A172 (cell line): ENCODE measurements at regions not wholly inside any gene's neighbourhood (a gene's known extent, or its start where the extent isn't known, plus 50 kb on each side); places are given as distances from the start of the nearest gene placed in this dataset.
"Not testable (repeated sequence)": the region's sequence is repeated elsewhere in the genome, so short reads cannot be mapped to it uniquely, and the experiment has no call there.

Experiments used
- DNase-seq: peaks from one replicate; pipeline ENCODE4 v3.0.0-alpha.2; 2015; ENCODE audit warnings: low spot score

DNA sequence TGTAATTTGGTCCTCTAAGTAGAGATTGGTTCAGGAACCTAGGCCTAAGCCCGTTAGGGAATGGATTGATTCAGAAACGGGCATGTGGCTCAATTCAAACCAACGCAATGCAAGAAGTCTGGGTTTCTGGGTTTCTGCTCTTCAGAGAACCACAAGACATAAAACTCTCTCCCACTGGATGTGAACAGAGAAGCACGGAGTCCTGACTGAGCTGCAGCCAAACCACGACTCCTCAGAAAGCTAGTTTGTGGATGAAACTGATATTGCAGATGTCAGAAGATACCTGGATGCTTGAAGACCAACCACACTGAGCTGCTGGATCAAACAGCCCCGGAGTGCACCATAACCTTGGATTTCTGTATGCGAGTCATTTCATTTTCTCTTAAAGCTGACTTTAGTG is 50.0 kb downstream of the SOD2 start:
- DNase-seq, result no peak

DNA sequence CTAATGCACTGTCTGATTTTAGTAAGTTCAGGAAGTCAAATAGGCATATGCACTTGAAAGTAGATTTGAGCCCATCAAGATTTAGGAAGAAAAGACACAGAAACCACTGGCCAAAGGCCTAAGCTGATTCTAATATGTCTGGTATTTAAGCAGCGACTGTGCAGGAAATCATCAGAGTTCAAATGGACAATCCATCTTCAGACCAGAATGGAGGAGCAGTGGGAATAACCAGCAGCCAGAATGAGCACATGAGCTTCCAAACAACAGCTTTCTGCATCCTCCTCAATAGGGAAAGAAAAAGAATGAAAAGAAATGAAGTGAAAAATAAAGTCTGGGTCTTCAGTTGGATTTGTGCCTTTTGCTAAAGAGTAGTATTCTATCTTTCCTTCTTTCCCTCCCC is 50.6 kb downstream of the SOD2 start:
- DNase-seq, result no peak

DNA sequence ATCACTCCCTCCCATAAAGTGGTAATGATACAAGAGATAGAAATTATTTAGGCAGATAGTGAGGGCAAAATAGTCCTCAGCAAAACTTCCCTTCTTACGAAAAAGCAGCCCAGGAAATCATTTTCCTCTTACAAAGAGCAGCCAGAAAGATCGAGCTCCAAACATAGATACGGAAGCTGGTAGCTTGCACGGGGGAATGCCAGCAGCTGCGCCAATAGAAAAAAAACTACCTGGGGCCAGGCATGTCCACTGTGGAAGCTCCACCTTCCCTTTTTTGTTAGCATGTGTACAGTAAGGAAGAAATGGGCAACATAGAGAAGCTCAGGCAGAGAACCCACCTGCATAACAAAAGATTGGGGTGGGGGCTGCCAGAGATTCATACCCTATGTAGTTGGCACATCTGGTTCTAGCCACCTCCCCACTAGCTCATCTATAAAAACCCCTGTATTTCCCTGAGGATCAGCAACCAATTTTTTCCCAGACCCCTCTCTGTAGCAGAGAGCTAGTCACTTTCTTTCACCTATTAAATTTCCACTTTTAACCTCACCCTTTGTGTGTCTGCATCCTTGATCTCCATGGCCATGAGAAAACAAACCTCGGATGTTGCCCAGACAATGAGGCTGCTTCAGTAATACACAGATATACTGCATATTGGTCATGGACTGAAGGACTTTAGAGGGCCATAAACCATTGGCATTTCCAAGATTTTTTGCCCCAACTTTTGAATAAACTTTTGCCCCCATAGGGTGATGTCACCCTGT is 52.1 kb downstream of the SOD2 start:
- DNase-seq, result no peak

DNA sequence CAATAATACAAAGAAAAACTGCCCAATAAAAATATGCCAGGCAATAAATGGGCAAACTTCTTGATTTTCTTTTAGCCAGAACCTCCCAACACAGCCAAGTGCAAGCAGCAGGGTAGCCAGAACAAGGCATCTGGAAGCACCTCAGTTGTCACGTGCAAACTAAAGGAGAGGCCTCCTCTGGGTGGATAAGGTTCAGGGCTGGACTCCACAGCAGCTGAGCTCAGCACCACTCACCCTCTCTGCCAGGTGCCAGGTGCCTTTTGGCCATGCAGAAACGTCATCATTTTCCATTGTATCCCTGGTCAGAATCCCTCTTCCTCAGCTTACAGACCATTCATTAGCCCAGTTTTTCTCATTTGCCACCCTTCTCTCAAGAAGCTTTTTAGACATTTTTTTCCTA is 52.7 kb downstream of the SOD2 start:
- no peak for DNase-seq

DNA sequence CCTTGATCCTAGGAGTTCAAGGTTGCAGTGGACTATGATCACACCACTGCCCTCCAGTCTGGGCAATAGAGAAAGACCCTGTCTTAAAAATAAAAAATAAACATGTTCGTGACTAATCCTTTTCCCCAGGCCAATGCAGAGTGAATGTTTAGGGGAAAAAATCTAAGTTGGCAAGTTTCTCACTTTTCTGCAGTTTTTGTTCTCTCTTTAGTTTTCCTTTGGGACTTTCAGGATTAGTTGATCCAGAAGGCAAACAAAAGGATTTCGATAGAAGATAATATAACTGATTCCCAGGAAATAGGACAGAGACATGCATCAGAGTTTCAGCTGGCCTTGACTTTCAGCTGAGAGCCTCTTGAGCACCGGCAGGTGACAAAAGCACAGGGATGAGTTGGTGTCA is 53.3 kb downstream of the SOD2 start:
- DNase-seq, result no peak

DNA sequence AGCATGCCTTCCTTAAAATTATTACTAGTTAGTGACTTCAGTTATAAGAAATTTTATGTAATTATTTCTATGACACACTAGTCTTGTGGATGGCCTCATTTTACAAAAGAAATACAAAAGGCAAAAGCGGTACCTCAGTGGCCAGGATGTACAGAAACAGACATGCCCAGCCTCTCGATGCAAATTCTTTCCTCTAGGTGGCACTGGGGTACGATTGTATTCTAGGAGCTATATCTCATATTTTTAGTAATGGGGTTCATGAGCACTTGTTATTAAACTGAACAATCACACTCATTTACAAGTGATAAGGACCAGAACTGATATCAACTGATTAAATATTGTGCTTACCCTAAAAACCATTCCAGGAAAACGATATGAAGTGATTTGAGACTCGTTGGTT is 59.8 kb downstream of the SOD2 start:
- DNase-seq, result peak; percentile 10

DNA sequence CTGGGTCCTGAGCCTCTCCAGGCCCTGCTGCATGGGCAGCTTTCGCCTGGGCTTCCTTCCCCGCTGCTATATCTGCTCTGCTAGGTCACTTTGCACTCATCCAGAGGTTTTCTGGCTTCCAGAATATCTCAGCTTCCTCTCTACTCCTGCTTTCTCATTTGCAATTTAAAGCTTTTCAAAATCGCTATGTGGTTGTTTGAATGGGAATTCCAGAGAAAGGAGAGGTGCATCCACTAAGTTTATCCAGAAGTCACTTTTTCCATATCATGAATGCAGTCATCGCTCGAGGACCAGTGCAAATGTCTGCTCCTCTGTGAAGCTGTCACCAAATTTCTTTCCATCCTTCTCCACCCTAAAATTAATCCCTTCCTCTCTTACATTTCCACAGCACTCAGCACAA is 61.2 kb downstream of the SOD2 start:
- DNase-seq, result no peak

DNA sequence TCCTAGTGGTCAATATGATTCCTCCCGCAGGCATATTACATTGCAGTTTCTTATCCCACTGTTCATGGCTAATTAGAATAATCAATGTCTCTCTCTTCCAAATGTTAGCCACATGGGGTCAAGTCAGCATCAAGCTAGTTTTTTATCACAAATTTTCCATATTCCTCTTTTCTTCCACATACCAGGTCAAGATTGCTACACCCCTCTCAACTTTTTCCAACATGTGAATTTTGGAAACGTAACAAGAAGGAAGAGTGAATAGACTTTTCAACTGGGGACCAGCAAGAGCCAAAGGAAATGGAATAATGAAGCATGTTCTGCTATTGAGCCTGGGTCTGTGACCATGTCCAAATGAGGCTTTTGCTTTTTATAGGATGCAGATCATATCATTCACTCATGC is 65.1 kb downstream of the SOD2 start:
- no peak for DNase-seq

DNA sequence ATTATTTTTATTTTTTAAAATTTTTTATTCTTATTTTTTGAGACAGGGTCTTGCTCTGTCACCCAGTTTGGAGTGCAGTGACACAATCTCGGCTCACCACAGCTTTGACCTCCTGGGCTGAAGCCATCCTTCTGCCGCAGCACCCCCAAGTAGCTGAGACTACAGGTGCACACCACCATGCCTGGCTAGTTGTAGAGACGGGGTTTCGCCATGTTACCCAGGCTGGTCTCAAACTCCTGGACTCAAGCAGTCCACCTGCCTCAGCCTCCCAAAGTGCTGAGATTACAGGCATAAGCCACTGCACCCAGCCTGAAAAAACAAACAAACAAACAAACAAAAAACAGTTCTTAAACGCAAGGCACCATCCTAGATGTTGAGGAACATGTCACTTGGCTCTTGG is 66.5 kb downstream of the SOD2 start:
- DNase-seq, result not testable (repeated sequence)

DNA sequence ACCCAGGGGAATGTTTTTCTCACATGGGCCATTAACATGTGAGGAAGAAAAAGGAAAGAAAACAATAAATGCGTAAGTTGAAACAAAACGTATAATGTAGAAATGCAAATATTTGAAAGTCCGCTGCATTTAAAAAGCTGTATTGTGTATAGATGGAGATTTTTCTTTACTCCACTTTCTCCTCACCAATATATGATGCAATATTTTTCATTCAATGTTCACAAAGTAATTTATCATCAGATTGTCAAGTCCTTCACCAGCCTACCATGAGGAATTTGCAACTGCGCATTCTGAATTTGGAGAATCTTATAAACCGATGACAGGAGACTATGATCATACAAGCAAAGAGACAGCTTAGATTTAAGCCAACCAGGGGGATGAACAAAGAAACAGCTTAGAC is 69.9 kb downstream of the SOD2 start:
- DNase-seq, result no peak

DNA sequence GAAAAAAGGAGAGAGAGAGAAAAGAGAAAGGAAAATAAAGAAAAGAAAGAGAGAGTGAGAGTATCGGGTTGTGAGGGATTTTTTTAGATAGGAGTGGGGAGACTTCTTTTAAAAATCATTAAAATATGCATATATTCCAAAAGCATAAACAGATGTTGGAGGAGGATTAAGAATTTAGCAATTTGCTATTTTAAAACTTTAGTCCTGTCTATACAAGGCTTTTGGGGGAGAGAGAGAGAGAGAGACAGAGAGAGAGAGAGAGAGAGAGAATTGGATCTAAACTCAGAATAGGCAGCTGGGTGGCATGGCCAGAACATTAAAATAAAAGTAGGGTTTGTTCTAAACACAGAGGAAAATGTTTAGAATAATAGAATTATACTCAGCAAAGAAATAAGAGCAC is 72.1 kb downstream of the SOD2 start:
- DNase-seq, result no peak

DNA sequence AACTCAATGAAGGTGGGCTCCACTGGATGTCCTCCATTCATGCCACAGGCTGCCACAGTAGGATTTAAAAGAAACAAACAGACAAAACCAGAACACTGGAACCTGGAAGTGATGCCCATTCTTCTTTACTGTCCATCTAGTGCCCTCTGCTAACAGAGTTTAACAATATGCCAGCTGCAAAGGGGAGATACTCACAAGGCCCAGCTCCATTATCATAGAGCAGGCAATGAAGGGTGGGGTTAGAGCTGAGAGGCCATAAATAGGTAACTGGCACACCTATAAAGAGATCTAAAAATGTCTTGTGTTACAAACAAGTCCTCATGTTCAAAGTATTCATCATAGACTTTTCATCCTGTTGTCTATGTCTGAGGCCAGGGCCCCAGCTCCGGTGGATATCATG is 75.6 kb downstream of the SOD2 start:
- DNase-seq, result no peak

DNA sequence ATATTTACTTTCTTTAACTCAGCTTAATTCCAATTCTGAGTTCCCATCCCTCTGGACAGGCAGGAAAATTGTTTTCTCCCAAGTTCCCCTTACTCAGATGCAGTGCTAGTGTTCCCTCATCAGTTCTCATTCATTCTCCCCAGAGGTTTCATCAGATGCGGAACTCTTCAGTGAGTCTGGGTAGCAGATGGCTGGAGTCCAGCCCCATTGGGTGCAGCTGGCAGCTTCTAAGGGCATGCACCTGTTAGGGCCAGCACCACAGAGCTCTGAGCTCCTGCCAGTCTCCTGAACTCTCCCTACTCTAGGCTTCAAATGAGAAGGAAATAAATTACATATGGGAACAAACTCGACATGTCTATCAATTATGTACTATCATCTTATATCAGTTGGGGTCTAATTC is 76.6 kb downstream of the SOD2 start:
- DNase-seq, result no peak

DNA sequence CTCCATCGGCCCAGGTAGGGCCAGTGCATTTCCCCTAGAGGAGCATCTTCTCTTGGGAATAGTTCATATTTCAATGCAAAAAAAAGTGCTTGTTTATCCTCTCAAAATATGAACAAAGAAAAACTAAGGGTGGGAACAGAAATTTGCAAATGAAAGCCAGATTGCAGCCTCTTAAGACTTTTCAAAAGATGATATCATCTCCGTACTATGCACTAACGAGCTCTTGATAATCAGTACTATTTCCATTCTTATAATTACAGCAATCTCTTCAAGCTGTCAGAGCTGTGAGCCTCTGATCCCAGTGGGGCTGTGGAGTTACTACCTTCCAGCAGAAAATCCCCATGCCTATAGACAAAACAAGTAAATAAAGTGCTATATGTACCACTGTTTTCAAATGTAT is 77.1 kb downstream of the SOD2 start:
- DNase-seq, result no peak

DNA sequence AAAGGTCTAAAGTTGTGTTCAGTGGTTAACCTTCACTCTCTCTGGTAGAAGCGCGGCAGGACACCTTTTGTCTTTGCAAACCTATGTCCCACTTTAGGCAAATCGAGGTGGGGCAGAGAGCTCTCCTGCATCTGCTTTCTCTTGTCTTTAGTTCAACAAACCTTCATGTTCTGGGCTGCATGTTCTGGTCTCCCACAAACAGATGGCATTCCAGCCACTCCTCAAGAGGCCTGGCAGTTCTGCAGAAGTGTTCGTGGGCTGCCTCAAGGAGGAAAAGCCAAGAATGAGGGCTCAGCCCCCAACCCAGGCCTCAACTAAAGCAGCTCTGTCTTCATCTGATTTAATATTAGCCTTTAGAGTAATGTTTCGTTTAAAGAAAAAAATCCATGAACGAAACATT is 82.2 kb downstream of the SOD2 start:
- DNase-seq, result no peak

DNA sequence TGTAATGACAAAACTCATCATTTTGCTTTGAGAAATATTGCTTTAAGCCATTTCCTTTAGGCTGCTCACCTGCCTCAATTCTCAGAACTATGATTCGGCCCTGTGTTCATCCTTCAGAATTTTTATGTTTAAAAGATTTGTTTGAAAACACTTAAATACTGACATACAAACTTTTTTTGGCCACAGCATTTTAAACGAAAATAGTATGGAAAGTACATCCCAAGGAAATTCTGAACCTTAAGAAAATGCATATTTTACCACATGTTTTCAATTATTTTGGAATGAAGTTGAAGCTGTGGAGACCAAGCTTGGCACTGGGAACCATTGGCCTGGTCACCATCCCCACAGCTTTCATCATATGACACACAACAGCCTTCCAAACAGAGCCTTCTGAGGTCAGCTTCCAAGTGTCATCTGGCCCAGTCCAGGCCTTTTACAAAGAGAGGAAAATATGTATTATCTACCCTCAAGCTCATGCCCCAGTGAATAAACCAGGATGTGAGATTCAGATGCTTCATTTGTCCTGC is 83.3 kb downstream of the SOD2 start:
- DNase-seq, result no peak

DNA sequence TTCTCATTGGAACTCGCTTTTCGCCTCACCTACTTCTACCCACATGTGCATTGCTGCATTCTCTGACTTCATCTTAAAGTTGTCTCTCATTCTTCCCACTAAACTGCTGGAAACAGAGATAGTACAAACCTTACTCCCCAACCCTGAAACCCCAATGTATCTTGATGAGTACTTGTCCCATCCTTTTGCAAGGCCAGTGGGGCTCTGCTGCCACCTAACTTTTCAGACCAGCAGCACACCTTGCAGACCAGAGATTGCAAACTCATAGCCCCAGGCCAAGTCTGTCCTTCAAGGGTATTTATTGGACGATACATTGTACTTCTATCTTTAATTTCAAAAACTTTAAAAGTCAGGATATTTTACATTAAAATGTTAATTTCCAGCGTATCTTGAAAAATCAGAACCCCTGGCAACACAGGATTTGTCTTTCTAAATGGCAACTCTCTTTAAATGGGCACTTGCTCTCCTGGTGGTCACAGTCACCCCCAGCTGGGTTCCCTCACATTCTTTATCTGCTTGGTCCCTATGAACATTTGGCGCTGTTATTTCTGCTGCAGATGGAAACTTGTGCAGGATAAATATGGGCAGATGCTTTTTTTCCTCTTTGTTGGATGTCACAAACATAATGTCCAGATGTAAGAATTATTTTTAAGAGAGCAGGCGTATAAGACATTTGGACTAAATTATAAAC is 83.9 kb downstream of the SOD2 start:
- DNase-seq, result peak; percentile 5

DNA sequence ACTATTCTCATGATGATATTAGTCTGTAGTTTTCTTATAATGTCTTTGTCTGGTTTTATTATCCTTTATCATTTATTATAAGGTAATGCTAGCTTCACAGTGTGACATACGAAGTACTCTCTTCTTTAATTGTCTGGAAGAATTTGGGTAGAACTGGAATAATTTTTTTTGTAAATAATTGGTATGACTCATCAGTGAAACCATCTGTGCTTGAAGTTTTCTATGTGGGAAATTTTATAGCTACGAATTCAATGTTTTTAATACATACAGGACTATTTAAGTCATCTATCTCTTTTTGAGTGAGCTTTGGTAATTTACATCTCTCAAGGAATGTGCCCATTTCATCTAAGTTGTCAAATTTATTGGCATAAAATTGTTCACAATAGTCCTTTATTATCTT is 86.3 kb downstream of the SOD2 start:
- DNase-seq, result no peak

DNA sequence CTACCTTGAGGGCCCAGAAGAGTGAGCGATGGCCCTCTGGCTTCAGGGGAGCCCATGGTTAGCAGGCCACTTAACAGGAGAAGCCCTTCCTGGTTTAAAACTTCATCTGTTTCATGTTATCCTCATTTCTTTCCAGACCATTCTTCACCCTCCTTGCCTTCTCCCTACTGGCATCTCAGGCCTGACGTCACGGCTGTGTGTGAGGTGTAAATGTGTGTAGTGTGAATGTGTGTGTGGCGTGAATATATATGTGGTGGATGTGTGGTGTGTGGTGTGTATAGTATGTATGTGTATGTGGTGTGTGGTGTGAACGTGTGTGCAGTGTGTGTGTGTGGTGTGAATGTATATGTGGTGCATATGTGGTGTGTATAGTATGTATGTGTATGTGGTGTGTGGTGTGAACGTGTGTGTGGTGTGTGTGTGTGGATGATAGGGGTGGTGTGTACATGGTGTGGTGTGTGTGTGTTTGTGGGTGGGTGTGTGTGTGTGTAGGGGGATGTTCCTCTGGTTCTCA is 88.5 kb downstream of the SOD2 start:
- no peak for DNase-seq

DNA sequence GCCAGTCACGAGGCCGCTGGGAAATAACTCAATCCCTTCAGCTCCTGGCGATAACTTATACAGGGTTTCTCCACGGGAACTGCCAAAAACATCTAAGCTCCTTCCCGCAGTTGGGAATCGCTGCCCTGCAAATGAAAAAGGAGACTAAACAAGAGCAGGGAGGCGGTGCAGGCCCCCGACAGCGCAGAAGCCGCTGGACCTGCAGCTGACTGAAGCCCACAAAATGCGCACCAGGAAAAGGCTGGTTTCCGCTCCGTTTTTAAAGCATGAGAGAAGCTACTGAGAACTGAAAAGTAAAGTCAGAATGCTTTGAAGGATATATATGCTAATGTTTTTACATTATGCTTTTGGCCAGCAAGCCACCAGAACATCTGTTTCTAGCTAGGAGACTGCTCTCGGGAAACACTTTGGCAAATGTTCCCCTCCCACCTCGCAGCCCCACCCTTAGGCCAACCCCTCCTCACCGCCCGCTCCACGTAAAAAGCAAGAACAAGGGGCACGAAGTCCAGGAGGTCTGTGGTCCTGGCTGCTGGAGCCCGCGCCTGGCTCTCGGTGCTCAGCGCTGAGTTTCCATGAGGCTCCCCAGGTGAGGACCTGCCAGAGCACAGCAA is 90.5 kb downstream of the SOD2 start:
- no peak for DNase-seq

DNA sequence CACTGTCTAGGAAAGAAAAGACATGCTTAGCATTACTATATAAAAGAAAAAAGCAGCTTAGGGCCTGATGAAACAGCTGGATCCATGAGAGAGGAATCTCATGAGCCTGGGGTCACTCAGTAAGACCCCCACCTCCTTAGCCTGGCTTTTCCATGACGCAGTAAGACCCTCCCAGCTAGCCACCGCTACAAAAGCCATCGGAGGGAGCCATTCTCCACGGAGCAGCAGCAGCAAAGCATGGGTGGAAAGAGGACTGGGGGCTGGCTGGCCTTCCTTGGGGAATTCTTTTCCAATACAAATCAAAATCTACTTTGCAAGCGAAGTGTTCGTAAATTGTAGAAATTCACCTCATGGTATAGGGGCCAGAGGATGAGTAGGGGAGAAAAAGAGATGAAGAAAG is 91.8 kb downstream of the SOD2 start:
- DNase-seq, result no peak

DNA sequence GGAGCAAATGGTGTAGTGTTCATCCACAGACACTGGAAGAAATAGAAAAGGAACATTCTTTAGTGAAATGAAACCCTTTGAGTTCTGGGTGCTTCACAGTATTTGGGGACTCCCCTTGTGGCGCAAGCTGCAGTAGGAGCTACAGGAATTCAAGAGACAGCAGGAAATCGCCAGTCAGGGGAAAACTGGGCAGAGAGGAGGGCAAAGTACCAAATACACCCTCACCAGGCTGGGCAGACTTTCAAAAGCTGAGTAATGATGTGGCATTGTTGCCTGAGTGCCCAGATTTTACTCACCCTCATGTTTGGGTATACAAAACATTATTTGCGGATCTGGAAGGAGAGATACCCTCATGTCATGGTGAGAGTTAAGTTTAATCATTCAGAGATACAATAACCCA is 97.9 kb downstream of the SOD2 start:
- DNase-seq, result peak; percentile 94

DNA sequence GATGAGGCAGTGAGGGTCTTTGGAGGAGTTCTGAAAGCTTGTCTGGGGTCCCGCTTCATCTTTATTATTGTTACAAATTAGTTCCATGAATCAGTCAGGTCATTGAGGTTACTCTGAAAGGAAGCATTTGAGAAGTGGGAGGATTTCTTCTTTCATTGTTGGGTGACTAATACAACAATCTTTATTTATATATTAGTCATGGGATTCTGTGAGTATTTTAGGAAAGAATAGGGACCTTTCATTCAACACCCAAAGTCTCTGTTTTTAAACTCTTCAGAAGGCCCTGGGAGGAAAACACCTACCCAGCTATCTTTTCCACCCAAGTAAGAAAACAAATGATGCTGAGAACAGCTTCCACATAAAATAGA is 98.3 kb downstream of the SOD2 start:
- peak; percentile 80 for DNase-seq
